Activated CD4-positive, alpha-beta T cell treated with anti-CD3 and anti-CD28 coated beads, Interleukin-2, amount 10 ng/mL, durations not matched to agents 7 days and 5 days (primary cell): ENCODE measurements at regions not wholly inside any gene's neighbourhood (a gene's known extent, or its start where the extent isn't known, plus 50 kb on each side); places are given as distances from the start of the nearest gene placed in this dataset.

Source experiments
- CTCF ChIA-PET: fragments of 350-600 bp; sonication (Branson Sonifier 250); formaldehyde crosslinking; loops from one replicate; lab custom pipeline; 2021; ENCODE audit warnings: antibody characterized with exemption; lab: Charles Lee
- POLR2A ChIA-PET: fragments of 350-600 bp; sonication (Branson Sonifier 250); formaldehyde crosslinking; loops from one replicate; lab custom pipeline; 2021; ENCODE audit warnings: antibody characterized with exemption; lab: Charles Lee
- DNase-seq: peaks from one replicate; pipeline ENCODE4 v3.0.0-alpha.2; 2020
- H3K27ac Mint-ChIP-seq: one replicate; pipeline ENCODE4 v1.8.0; 2021; ENCODE audit warnings: mild to moderate bottlenecking, moderate library complexity, mixed read lengths
- H3K27me3 Mint-ChIP-seq: one replicate; pipeline ENCODE4 v1.8.0; 2021; ENCODE audit warnings: mixed read lengths
- H3K36me3 Mint-ChIP-seq: one replicate; pipeline ENCODE4 v1.8.0; 2021; ENCODE audit warnings: low read depth, mixed read lengths
- H3K4me1 Mint-ChIP-seq: one replicate; pipeline ENCODE4 v1.8.0; 2021; ENCODE audit warnings: mixed read lengths
- H3K4me3 Mint-ChIP-seq: one replicate; pipeline ENCODE4 v1.8.0; 2021; ENCODE audit warnings: mild to moderate bottlenecking, moderate library complexity, mixed read lengths
- H3K9me3 Mint-ChIP-seq: one replicate; pipeline ENCODE4 v1.8.0; 2021; ENCODE audit warnings: mixed read lengths

DNA sequence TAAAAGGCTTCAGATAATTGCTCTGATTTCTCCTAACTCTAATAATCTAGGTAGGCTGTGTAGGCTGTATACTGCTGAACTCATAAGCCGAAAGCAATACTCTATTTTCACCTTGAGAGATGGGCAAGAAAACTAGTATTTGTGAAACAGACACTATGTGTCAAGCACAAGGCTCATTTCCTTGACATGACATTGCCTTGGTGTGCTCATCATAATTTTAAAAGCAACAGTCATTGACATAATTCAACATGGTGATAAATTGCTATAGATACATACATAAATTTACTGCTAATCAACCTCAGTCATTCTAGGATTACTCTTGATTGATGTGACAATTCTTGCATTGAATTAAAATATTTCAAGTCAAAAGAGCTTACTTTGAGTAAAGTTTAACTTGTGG is 304.7 kb downstream of the CNTN3 start:
- peaks cover 3% of the 10 kb centered on the region for H3K9me3 Mint-ChIP-seq
- no peak for DNase-seq
- no peak overlapping the region for H3K4me3 Mint-ChIP-seq
- CTCF ChIA-PET = no interaction called here
- no peaks in the 10 kb centered on the region for H3K36me3 Mint-ChIP-seq
- POLR2A ChIA-PET = no interaction called here
- no peak overlapping the region for H3K27ac Mint-ChIP-seq
- no peaks in the 10 kb centered on the region for H3K27me3 Mint-ChIP-seq
- H3K4me1 Mint-ChIP-seq = no peaks in the 10 kb centered on the region

DNA sequence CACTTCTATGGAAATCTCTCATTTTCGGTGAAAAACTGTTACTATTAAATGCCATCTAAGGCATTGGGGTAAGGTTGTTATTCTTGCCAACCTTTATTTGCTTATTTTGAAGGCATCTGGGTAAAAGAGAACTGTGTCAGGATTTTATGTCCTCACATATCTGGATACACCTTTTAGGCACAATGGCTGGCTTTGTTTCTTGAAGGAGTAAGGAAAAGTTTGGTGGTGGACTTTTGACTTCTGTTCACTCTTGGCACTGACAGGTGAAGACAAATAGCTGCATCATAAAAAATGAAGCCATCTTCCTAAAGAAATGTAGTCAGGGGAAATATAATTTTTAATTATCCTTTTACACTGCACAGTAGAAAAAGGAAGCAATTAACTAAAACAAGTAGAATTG is 310.0 kb downstream of the CNTN3 start:
- Mint-ChIP-seq H3K9me3 (no peaks in the 10 kb centered on the region), H3K27me3 (no peaks in the 10 kb centered on the region), H3K4me1 (no peaks in the 10 kb centered on the region), H3K27ac (no peak overlapping the region), H3K36me3 (no peaks in the 10 kb centered on the region), H3K4me3 (no peak overlapping the region)
- POLR2A ChIA-PET = no interaction called here
- CTCF ChIA-PET = no interaction called here
- no peak for DNase-seq

DNA sequence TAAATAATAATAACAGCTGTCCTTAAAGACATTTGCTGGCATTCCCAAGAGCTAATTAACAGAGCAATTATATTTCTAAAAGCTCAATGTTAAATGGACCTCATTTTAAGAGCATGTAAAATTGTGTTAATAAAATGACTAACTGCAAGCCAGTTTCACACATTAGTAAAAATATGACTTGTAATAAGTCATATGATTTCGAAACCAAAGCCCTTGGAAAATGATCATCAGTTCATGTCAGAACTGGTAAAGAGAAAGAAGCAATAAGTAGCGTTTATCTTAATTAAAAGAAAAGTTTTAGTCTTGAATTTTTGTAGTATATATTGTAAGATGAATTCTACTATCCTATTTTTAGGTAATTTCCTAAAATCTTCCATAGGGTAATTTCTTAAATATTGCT is 310.7 kb downstream of the CNTN3 start:
- Mint-ChIP-seq H3K36me3 (no peaks in the 10 kb centered on the region), H3K4me1 (no peaks in the 10 kb centered on the region), H3K4me3 (no peak overlapping the region), H3K9me3 (no peaks in the 10 kb centered on the region), H3K27me3 (no peaks in the 10 kb centered on the region), H3K27ac (no peak overlapping the region)
- DNase-seq = no peak
- CTCF ChIA-PET = no interaction called here
- POLR2A ChIA-PET = no interaction called here

DNA sequence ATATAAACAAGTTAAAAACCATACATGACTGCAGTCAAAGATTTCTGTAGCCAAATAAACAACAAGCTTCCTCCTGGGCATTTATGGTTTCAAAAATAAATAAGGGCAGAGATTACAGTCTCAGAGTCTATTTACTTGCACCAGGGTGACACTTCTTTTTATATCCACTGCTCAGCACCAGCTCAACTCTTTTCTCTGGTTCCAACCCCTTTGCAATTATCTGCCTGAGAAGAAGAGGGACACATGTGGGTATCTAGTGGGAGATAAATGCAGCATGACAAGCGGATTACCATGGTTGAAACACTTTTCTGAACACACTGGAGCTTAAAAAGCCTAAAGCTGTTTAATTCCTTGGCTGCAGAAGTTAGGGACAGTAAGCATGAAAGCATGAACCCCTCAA is 311.5 kb downstream of the CNTN3 start:
- Mint-ChIP-seq H3K27ac (no peak overlapping the region), H3K27me3 (no peaks in the 10 kb centered on the region), H3K9me3 (no peaks in the 10 kb centered on the region), H3K36me3 (no peaks in the 10 kb centered on the region), H3K4me3 (no peak overlapping the region), H3K4me1 (no peaks in the 10 kb centered on the region)
- no peak for DNase-seq
- ChIA-PET CTCF (no interaction called here), POLR2A (no interaction called here)

DNA sequence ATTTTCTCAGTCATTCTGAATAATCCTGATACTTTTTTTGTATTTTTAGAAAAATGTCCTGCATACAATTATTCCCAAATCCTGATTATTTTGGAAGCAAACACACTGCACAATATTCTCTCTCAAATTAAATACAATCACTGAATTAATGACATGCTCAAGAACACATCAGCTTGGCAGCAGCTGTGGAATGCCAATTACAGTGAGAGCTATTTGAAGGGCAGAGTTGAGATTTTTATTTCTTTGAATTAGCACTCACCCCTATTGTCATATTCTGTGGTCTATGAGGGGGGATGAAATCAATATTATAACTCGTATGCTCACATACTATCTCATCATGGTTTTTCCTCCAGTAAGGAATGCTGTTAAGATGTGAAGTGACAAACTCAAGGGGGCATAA is 312.2 kb downstream of the CNTN3 start:
- H3K27me3 Mint-ChIP-seq = no peaks in the 10 kb centered on the region
- CTCF ChIA-PET = no interaction called here
- no peaks in the 10 kb centered on the region for H3K36me3 Mint-ChIP-seq
- H3K9me3 Mint-ChIP-seq = no peaks in the 10 kb centered on the region
- H3K4me1 Mint-ChIP-seq = no peaks in the 10 kb centered on the region
- no peak for DNase-seq
- H3K27ac Mint-ChIP-seq = no peak overlapping the region
- POLR2A ChIA-PET = no interaction called here
- no peak overlapping the region for H3K4me3 Mint-ChIP-seq

DNA sequence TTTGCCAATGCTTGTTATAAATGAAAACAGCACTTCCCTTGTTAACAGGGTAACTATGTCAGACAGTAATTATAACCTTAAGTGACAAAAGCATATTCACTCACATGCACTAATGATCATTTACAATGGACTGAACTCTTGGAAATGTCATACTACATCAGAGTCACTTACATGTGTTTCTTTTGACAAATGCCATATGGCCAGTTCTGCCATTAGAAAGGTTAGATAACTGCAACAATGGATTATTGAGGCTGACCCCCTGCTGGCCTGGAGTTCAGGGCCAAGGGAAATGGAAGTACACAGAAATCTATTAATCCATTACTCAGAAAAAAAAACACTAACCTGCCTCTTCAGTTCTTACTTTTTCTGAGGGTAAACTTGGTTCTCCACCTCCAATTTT is 313.4 kb downstream of the CNTN3 start:
- DNase-seq = no peak
- H3K27me3 Mint-ChIP-seq = no peaks in the 10 kb centered on the region
- POLR2A ChIA-PET = no interaction called here
- no peaks in the 10 kb centered on the region for H3K36me3 Mint-ChIP-seq
- H3K4me1 Mint-ChIP-seq = no peaks in the 10 kb centered on the region
- H3K4me3 Mint-ChIP-seq = no peak overlapping the region
- no peaks in the 10 kb centered on the region for H3K9me3 Mint-ChIP-seq
- CTCF ChIA-PET = no interaction called here
- no peak overlapping the region for H3K27ac Mint-ChIP-seq

DNA sequence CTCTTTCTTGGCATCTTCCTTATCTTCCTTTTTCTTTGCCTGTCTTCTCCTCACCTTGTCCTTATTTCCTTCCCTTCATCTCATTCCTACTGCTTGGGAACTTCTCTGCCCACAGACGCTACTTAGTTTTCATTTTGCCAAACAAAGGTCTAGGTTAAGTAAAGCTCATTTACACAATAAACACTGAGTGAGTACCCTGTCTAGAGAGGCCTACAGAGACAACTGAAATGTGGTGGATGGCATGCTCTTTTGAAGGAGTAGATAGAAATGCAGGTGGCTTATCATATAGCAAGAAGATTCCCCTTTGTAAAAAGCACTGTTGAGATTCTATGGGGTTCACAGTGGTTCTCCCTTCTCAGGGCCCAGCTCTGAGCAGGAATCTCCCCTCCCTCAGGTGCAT is 319.0 kb downstream of the CNTN3 start:
- ChIA-PET CTCF (no interaction called here), POLR2A (no interaction called here)
- Mint-ChIP-seq H3K27me3 (no peaks in the 10 kb centered on the region), H3K27ac (no peak overlapping the region), H3K36me3 (no peaks in the 10 kb centered on the region), H3K4me3 (no peak overlapping the region), H3K4me1 (no peaks in the 10 kb centered on the region), H3K9me3 (peaks cover 9% of the 10 kb centered on the region)
- no peak for DNase-seq

DNA sequence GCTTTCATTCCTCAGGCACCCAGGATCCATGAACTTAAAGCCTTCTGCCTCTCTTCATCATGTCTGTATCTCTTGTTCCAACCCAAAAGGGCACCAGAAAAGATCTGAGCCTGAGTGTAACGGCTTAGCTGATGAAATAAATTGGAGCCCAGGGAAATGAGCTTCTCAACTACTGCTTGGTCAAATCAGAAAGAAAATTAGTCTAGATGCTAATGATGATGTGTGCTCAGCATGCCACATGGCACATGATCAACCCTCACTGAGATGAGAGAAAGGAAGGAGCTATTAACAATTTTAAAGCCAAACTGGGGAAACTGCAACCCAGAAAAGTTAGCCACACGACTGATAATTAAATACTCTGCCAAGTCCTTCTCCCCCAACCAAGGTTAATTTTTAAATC is 325.7 kb downstream of the CNTN3 start:
- ChIA-PET POLR2A (no interaction called here), CTCF (no interaction called here)
- H3K36me3 Mint-ChIP-seq = no peaks in the 10 kb centered on the region
- no peak overlapping the region for H3K4me3 Mint-ChIP-seq
- no peak overlapping the region for H3K27ac Mint-ChIP-seq
- H3K4me1 Mint-ChIP-seq = no peaks in the 10 kb centered on the region
- DNase-seq = no peak
- no peaks in the 10 kb centered on the region for H3K27me3 Mint-ChIP-seq
- peaks cover 7% of the 10 kb centered on the region for H3K9me3 Mint-ChIP-seq

DNA sequence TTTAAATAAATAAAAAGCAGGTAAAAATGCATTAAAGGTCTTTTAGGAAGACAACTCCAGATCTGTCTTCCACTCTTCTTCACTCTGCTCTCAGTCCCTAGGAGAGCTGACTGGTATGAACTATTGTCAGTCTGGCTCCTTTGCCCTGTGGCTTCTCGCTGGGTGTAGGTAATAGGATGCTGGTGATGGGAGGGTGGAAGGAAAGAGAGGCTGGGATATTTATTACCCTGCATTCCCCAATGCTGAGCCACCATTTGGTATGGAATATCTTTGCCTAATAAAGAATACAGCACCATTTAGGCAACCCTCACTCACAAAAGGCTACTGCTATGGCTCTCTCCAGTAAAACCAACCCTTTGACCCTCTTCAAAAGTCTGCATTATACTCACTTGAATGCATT is 326.9 kb downstream of the CNTN3 start:
- H3K27ac Mint-ChIP-seq = no peak overlapping the region
- ChIA-PET POLR2A (no interaction called here), CTCF (no interaction called here)
- no peak for DNase-seq
- H3K4me3 Mint-ChIP-seq = no peak overlapping the region
- H3K36me3 Mint-ChIP-seq = no peaks in the 10 kb centered on the region
- H3K27me3 Mint-ChIP-seq = no peaks in the 10 kb centered on the region
- peaks cover 4% of the 10 kb centered on the region for H3K9me3 Mint-ChIP-seq
- H3K4me1 Mint-ChIP-seq = no peaks in the 10 kb centered on the region

DNA sequence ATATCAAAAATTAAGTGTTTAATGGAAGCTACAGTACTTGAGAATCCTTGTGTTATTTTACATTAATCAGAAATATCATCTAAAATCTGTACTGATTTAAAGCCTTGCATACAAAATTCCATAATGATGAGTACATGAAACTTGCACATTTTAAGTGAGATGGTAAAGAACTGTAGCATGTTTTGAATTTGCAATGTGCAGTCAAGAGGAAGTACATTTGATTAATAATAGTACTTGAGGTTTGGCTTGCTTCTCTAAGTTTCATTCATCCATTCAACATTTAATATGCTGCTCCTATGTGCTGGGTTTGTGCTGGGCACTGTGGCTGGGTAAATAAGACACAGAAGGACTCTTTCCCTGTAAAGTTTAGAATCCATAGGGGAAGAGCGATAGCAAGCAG is 332.3 kb downstream of the CNTN3 start:
- Mint-ChIP-seq H3K27ac (no peak overlapping the region), H3K36me3 (no peaks in the 10 kb centered on the region), H3K4me3 (no peak overlapping the region), H3K9me3 (peaks cover 4% of the 10 kb centered on the region), H3K27me3 (no peaks in the 10 kb centered on the region), H3K4me1 (no peaks in the 10 kb centered on the region)
- DNase-seq = no peak
- CTCF ChIA-PET = no interaction called here
- POLR2A ChIA-PET = no interaction called here

DNA sequence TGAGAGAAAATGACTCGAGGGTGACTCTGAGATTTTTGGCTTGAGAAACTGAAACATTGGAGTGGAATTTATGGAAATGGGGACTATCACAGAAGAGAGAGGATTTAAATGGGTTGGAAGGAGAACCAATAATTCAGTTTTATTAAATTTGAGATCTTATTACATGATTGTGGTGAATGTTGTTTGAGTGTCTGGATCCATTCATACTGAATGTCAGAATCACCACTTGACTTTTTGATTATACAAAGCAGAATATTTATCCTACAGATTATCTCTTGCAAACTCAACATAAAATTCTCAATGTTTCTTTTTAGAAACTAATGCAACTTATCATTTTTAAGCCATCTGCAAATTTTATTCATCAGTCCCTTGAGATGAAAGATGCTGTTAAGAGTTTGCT is 332.8 kb downstream of the CNTN3 start:
- ChIA-PET POLR2A (no interaction called here), CTCF (interaction anchor here (0.9 kb wide), 1 partner anchor 10 kb away, joined by 4 read pairs; no protein-coding TSS in a partner anchor)
- Mint-ChIP-seq H3K4me1 (no peaks in the 10 kb centered on the region), H3K9me3 (peaks cover 4% of the 10 kb centered on the region), H3K4me3 (no peak overlapping the region), H3K27me3 (no peaks in the 10 kb centered on the region), H3K27ac (no peak overlapping the region), H3K36me3 (no peaks in the 10 kb centered on the region)
- no peak for DNase-seq

DNA sequence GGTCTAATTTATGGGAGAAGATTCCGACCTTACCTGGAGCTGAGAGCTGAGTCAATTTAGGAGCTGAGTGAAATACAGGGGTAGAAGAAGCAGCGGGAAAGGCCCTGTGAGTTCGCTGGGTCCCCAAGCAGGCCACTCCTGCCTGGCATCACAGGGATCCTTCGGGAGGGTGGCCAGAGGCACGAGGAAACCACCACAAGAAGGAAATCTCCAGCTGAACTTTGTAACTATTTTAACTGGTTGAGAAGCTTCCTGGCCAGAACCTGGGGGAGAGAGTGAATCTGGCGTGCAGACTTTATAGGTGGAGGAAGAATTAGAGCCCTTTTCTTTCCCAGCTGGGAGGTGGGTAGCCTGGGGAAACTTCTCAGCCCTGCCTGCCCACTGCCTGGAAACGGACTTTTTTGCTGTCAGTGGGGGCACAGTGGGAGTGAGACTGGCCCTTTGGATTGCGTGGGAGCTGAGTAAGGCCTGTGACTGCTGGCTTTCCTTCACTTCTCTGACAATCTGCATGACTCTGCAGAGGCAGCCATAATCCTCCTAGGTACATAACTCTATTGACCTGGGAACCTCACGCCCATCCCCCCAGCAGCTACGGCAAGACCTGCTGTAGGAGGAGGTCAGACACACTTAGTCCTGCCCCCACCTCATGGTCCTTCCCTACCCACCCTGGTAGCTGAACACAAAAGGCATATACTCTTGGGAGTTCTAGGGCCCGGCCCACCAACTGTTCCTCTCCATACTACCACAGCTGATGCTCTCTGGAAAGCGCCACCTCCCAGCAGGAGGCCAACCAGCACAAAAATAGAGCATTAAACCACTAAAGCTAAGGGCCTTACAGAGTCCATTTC is 340.7 kb downstream of the CNTN3 start:
- POLR2A ChIA-PET = no interaction called here
- no peak for DNase-seq
- no peaks in the 10 kb centered on the region for H3K9me3 Mint-ChIP-seq
- no peak overlapping the region for H3K4me3 Mint-ChIP-seq
- no peak overlapping the region for H3K27ac Mint-ChIP-seq
- H3K36me3 Mint-ChIP-seq = no peaks in the 10 kb centered on the region
- no peaks in the 10 kb centered on the region for H3K27me3 Mint-ChIP-seq
- H3K4me1 Mint-ChIP-seq = no peaks in the 10 kb centered on the region
- CTCF ChIA-PET = interaction anchor here (0.6 kb wide), 1 partner anchor 1973 kb away, joined by 3 read pairs; no protein-coding TSS in a partner anchor

DNA sequence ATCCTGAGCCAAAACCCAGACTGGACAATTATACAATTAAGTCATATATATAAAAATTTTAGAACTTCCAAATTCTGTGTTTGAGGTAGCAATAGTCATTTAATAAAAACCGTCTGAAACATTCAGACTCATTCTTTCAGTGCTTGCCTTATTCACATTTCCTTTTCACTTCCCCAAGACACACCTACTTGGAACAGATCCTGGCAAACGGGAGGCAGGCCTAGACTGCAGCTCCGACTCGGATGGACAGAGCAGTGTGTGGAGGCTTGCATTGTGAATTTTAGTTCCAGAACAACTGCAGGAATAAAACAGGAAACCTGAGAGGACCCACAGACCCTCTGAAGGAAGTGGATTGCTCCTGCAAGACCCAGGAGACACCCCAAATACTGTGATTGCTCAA is 341.4 kb downstream of the CNTN3 start:
- no peak for DNase-seq
- POLR2A ChIA-PET = no interaction called here
- Mint-ChIP-seq H3K27ac (no peak overlapping the region), H3K9me3 (no peaks in the 10 kb centered on the region), H3K4me1 (no peaks in the 10 kb centered on the region), H3K36me3 (no peaks in the 10 kb centered on the region), H3K4me3 (no peak overlapping the region), H3K27me3 (no peaks in the 10 kb centered on the region)
- CTCF ChIA-PET = no interaction called here

DNA sequence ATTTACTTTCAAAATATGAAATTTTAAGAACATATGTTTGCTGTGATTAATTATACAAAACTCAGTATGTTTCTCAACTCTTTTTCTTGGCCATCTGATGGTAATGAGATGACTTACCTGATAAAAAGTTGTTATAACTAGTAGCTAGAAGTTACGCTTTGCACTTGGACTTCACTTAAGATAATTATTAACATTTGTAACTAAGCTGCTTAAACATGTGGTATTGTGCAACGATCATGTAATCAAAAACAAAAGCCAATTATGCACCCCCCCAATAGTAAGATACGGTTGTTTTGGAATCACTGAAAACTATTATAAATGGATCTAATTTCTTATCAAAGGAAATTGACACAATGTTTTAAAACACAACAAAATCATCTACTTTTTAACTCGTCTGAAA is 342.9 kb downstream of the CNTN3 start:
- no peak for DNase-seq
- ChIA-PET POLR2A (no interaction called here), CTCF (interaction anchor here (1.1 kb wide), 1 partner anchor 10 kb away, joined by 4 read pairs; no protein-coding TSS in a partner anchor)
- Mint-ChIP-seq H3K36me3 (no peaks in the 10 kb centered on the region), H3K27me3 (no peaks in the 10 kb centered on the region), H3K27ac (no peak overlapping the region), H3K4me3 (no peak overlapping the region), H3K4me1 (no peaks in the 10 kb centered on the region), H3K9me3 (no peaks in the 10 kb centered on the region)
